ENCODE measurements at regions not wholly inside any gene's neighbourhood (a gene's known extent, or its start where the extent isn't known, plus 50 kb on each side); places are given as distances from the start of the nearest gene placed in this dataset.
A peak's percentile ranks its signal among the peaks of the same experiment; 100 is the strongest.

- H3K27ac ChIP-seq = peak overlapping the region in 1 of 8 donors; percentile 41
- 78 to 92% (median 83%) methylated on average over 9 of the region's 9 CpGs for WGBS, 5 donors
- intact Hi-C loops (cut with DNase I; ENCODE audit: low total_unique reads) = no loop called here
Observed at GRCh38 chr18:78543201-78543725, 436.4 kb upstream of the SALL3 start.

GRCh38 chr18:78546281-78546680, 433.3 kb upstream of the SALL3 start:
- 71 to 82% (median 73%) methylated on average over 5 of the region's 5 CpGs for WGBS, 5 donors
- H3K27ac ChIP-seq = no peak overlapping the region
- H3K27me3 ChIP-seq (replicated peaks in 1 of 7) = peaks cover 0 to 3% (median 0%) of the 10 kb centered on the region in 7 donors
- TF ChIP-seq POLR2AphosphoS5 (IDR thresholded peaks at IDR 0.05) = no peak
- H3K36me3 ChIP-seq = no peaks in the 10 kb centered on the region
- no peak for DNase-seq
- peaks cover 0 to 8% (median 0%) of the 10 kb centered on the region in 8 donors for H3K9me3 ChIP-seq
- no peaks in the 10 kb centered on the region for H3K4me1 ChIP-seq
- H3K4me3 ChIP-seq = no peak overlapping the region
- intact Hi-C loops (cut with DNase I; ENCODE audit: low total_unique reads) = no loop called here

More at GRCh38 chr18:78543201-78543725, 436.4 kb upstream of the SALL3 start:
- no peak for TF ChIP-seq POLR2A (IDR thresholded peaks at IDR 0.05)
- TF ChIP-seq, protein P1, sequence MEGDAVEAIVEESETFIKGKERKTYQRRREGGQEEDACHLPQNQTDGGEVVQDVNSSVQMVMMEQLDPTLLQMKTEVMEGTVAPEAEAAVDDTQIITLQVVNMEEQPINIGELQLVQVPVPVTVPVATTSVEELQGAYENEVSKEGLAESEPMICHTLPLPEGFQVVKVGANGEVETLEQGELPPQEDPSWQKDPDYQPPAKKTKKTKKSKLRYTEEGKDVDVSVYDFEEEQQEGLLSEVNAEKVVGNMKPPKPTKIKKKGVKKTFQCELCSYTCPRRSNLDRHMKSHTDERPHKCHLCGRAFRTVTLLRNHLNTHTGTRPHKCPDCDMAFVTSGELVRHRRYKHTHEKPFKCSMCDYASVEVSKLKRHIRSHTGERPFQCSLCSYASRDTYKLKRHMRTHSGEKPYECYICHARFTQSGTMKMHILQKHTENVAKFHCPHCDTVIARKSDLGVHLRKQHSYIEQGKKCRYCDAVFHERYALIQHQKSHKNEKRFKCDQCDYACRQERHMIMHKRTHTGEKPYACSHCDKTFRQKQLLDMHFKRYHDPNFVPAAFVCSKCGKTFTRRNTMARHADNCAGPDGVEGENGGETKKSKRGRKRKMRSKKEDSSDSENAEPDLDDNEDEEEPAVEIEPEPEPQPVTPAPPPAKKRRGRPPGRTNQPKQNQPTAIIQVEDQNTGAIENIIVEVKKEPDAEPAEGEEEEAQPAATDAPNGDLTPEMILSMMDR (IDR thresholded peaks at IDR 0.05 in 8 of 11, conservative IDR thresholded peaks at IDR 0.05 in 3 of 11) = no peak
- no peak for TF ChIP-seq POLR2AphosphoS5 (IDR thresholded peaks at IDR 0.05)
- Histone ChIP-seq H3K9me3 (peaks cover 0 to 7% (median 0%) of the 10 kb centered on the region in 8 donors), H3K27me3 (replicated peaks in 1 of 7) (peaks cover 0 to 3% (median 0%) of the 10 kb centered on the region in 7 donors), H3K4me1 (peaks cover 0 to 5% (median 0%) of the 10 kb centered on the region in 6 donors), H3K4me3 (no peak overlapping the region), H3K36me3 (no peaks in the 10 kb centered on the region)
- DNase-seq = no peak

- Histone ChIP-seq H3K4me3 (no peak overlapping the region), H3K4me1 (no peaks in the 10 kb centered on the region), H3K9me3 (peaks cover 0 to 8% (median 0%) of the 10 kb centered on the region in 8 donors), H3K36me3 (no peaks in the 10 kb centered on the region), H3K27me3 (replicated peaks in 1 of 7) (peaks cover 0 to 3% (median 0%) of the 10 kb centered on the region in 7 donors), H3K27ac (no peak overlapping the region)
- WGBS, 5 donors = 91 to 96% (median 93%) methylated on average over 16 to 19 of the region's 19 CpGs
- TF ChIP-seq, protein P1 (IDR thresholded peaks at IDR 0.05 in 8 of 11, conservative IDR thresholded peaks at IDR 0.05 in 3 of 11) = no peak
- TF ChIP-seq POLR2A (IDR thresholded peaks at IDR 0.05) = no peak
- TF ChIP-seq POLR2AphosphoS5 (IDR thresholded peaks at IDR 0.05) = no peak
- intact Hi-C loops (cut with DNase I; ENCODE audit: low total_unique reads) = no loop called here
- no peak for DNase-seq
Observed at GRCh38 chr18:78547817-78548216, 431.8 kb upstream of the SALL3 start.

DNA sequence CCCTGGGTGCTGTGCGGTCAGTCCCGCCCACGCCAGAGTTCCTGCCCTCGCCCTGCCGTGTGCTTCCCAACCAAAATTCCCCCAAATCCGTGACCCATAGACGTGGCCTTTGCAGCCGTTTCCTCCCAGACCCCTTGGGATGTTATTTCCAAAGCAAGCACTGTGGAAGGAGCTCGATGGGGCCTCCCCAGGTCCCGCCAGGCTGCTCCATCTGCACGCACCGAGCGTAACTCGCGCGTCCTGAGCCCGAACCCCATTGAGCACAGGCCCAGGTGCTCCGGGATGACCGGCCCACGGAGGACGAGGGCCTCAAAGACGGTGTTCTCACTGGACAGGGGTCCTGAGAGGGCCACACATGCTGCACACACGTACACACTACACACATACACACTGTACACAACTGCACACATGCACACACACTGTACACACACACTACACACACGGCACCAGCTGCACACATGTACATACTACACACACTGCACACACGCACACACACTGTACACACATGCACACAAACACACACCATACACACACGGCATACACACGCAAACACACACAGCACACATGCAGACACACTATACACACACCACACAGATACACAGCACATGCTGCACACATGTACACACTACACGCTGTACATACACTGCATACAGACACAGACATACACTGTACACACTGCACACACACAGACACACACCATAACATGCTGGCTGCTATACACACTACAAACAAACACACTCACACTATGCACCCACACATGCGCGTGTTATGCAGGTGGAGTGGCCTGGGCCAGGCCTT, 431.2 kb upstream of the SALL3 start:
- intact Hi-C loops (cut with DNase I; ENCODE audit: low total_unique reads) = no loop called here
- Histone ChIP-seq H3K4me1 (no peaks in the 10 kb centered on the region), H3K27me3 (replicated peaks in 1 of 7) (peaks cover 0 to 3% (median 0%) of the 10 kb centered on the region in 7 donors), H3K36me3 (no peaks in the 10 kb centered on the region), H3K4me3 (no peak overlapping the region), H3K9me3 (peaks cover 0 to 8% (median 0%) of the 10 kb centered on the region in 8 donors), H3K27ac (no peak overlapping the region)
- no peak for DNase-seq
- WGBS, 5 donors = 93 to 96% (median 95%) methylated on average over 30 of the region's 30 CpGs
- no peak for TF ChIP-seq POLR2A (IDR thresholded peaks at IDR 0.05)
- TF ChIP-seq POLR2AphosphoS5 (IDR thresholded peaks at IDR 0.05) = no peak
- TF ChIP-seq, protein P1 (IDR thresholded peaks at IDR 0.05 in 8 of 11, conservative IDR thresholded peaks at IDR 0.05 in 3 of 11) = no peak

Data from spleen (tissue), 11 donors.